LoVo (cell line): ENCODE measurements at regions not wholly inside any gene's neighbourhood (a gene's known extent, or its start where the extent isn't known, plus 50 kb on each side); places are given as distances from the start of the nearest gene placed in this dataset.

ENCODE experiments used
- DNase-seq: peaks from one replicate; pipeline ENCODE4 v3.0.0-alpha.2; 2016; ENCODE audit warnings: low spot score

DNA sequence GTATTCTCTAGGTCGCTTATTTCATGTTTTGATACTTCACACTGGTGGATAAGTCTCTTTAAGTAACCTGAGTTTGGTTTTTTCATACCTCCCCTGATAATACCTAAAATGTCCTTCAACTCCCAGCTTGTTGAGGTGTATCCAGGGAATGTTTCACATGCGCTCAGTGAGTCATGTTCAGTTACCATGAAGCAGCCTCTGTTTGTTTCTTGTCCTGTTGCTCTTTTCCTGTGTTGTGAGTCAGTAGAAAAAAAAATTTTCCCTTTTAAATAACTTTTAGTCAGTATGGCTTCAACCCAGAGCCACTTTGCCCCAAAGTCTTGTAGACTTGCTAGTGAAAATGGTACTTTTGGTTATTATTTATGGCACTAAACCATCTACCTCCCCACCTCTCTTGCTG lies 278.4 kb upstream of the ZPLD1 start:
- DNase-seq, result no peak

DNA sequence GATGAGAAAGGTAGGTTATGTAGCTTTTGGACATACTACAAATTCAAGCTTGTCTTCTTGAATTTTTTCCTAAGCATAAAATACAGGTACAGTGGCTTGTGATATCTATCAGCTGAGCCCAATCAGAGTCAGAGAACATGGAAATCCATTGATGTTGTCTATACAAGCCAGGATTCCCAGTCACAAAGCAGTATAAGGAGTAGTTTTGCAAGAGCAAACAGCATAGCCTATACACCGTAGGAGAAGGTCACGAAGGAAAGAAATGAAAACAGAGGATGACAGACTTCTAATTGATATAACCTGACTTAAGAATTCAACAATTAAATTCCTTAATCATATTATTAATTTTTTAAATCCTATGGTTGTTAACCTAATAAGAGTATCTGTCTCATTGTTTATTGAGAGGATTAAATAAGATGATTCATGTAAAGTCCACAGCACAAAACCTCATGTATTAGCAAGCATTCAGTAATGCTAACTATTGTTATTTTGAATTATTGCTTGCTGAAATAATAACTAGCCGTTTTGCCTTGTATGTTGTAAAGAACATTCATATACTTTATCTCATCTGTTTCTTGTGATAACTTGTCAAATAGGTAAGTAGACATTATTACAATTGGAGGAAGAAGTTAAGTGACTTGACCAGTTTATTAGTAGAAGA lies 276.6 kb upstream of the ZPLD1 start:
- DNase-seq, result no peak

DNA sequence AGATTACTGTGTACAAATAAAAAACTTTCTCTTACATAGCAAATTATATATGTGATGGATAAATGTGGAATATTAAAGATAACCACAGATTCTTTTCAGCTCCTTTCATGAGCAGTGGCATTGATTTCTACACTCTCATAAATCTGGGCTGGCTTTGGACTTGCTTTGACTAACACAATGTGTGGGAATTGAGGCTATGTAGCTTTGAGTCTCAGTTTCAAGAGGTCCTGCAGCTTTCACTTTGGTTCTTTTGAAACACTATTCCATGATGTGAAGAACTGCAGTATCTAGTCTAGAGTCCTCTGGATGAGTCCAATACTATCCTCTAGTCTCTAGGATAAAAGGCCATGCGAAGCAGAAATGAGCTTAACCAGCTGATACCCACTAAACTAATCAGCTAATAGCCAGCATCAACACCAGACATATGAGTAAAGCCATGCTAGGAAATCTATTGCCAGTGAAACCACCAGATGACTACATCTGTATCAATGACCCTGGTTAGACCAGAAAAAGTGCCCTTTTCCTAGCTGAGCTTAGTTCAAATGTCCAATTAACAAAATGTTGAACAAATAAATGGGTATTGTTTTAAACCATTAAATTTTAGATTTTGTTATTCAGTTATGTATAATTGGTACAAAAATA lies 274.9 kb upstream of the ZPLD1 start:
- DNase-seq, result no peak

DNA sequence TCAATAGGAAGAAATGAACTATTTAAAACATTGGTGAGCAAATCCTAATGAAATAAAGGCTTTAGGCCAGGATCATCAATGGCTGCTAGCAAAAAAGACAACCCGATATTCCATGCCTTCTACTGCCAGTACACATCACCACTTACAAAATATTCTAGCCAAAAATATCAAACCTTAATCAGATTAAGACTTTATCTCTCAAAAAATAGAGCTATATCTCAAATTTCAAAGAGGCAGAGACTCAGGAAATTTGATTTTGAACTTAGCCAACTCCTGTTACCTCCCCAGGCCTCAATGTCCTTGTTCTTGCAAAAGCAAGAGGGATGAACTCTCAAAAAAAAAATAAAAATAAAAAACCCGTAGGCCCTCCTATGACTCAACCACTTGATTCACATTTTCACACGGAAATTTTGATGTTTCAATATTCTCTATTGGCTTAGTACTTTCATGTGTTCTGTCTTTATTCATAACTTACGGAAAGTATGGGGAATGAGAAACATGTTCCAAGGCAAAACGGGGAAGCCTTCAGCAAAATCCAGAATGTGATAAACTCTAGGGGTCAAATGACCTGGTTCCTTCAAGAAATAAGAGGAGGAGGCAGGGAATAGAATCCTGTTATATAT lies 273.3 kb upstream of the ZPLD1 start:
- no peak for DNase-seq

DNA sequence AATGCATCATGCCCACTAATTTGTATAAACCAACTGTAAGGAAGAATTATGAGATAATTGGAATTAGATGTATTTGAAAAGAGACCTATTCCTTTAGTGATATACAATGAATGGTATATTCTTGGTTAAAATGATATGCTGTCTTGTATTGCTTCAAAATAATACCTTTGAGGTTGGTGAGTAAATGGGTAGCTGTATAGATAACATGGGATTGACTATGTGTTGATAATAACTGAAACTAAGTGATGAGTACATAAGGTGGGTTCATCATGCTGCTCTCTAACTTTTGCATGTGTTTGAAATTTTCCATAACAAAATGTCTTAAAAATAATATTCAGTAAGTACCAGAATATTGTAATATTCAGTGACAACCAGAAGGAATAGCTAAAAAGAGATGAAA lies 272.6 kb upstream of the ZPLD1 start:
- no peak for DNase-seq

DNA sequence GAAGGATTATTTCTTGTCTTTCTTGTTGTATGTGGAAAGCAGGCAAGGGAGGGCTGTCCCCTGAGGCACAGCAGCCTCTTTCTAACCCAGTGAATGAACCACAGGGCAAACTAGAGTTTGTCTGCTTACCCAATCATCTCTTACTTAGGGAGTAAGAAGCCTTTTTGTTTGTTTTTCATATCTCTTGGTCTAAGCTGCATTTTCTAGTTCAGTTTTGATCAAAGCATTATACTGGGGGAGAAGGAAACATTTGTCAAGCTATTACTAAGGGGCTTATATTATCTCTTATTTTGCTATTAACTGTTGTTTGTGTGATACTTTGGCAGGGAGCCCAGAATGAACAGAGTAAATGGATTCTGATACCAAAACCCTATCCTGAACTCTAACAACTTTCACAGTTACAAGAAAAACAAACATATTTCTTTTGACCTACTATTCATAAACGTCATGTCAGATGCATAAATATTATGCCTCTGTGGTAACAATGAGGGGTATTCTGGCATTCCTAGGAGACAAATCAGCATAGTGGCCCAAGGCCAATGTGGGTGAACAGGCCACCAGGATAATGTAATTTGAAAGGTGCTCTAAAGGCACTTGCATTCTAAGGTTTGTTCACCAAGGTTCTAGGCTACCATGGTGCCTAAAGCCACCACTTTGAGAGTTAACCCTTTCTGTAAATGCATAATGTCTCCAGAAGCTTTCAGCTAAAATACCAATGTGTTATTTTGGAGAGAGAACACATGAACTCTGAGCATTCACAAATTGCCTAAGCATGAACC lies 271.6 kb upstream of the ZPLD1 start:
- peak; percentile 56 for DNase-seq

DNA sequence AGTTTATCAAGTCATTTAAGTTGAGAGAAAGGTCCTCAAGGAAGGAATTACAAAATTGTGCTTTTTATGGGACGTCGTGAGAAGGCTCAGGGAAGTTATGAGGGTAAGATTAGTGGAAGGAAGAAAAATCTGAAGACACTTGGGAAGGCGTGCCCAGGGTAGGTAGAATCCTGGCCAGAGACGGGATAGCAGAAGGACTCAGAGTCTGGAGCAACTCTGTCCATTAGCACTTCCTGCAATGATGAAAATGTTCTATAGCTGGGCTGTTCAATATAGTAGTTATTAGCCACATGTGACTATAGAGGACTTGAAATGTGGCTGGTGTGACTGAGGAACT lies 271.0 kb upstream of the ZPLD1 start:
- DNase-seq, result no peak

DNA sequence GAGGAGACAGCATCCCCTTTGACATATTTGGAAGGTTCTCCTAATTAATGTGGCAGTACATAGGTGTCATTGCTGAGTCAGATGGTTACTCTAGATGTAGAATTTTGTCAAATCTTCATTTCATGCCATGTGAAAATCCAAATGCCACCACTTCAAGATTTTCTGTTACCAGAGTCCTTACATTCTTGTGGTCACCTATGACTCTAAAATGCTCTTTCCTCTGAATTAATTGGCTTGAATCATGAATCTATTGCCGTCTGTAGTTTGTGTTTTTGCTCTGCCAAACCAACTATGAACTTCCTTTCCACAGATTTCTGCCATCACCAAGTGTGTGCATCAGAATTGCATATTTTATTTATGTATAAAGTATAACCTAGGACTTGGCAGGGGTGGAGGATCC lies 269.4 kb upstream of the ZPLD1 start:
- DNase-seq, result no peak

DNA sequence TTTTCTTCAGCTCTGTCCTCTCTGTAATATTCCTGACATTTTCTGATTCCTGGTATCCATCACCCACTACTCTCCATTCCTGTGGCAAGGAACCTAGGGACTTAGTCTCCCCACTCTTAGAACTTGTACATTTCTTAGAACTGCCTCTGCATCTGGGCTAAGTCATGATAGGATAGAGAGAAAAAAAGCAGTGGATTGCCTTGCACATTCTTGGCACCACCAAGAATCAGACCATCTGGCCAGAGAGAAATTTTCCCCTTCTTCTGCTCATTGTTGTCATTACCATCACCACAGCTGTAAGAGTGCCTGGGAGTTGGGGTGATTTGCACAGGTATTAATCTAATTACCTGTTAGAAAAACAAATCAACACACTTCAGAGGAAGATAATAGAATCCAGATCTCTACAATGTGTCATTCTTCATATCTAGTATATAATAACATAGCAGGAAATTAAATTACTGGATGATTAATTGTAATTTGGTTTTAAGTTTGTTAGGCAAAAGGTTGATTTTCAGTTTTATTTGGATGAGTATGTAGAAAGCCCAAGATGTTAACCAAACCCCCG lies 264.8 kb upstream of the ZPLD1 start:
- DNase-seq, result no peak

DNA sequence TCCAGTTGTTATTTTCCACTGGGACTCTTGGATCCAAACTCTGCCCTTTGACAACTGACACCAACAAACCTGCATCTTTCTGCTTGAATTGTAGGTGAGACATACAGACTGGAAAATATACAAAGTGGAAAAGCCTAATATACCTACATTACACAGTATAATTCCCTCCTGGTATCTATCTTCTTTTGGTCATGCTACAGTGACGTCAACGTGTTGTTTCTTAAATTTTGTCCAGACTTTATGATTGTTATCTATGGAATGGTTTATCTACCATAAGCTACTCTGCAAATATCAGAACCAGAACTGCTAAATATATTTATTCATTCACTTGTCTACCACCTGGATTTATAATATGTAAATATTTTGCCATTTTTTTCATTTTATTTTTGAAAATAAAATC lies 264.3 kb upstream of the ZPLD1 start:
- DNase-seq, result no peak

DNA sequence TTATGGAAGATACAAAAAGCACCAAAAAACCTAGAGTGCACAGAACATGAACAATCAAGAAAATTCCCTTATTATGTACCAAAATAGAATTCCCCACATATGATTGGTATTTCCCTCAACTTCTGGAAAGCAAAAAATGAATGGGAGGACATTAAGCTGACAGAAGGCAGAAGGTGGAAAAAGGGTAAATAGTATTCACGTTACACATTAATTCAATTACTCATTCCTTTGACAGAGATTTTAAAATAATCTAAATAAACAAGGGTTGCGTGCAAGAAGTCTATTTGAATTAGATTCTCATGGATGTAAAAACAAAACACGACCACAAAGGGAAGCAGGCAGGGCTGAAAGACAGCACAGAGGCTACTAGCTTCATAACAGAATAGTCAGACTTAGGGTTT lies 260.5 kb upstream of the ZPLD1 start:
- peak; percentile 42 for DNase-seq

DNA sequence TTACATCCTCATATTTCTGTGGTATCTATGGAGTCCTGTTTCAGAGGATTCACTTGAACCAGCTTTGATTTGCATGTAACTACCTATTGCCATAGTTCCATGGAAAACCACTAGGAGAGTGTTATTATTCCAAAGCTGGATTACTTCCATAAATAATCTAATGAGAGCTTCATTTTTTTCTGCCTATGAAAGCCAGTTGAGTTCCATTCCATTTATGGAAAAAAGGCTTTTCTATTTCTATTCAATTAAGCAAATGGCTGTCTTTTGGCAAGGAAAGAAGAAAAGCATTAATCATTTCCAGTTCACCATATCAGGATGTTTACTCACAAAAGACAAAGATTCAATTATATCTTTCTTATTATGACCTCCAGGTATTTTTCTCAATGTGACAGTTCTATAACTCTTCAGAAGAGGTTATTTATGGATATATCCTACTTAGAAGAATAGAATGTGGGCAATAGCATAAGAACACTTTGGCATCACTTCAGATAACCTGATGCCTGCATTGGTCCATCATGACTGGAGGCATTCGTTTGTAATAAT lies 259.9 kb upstream of the ZPLD1 start:
- DNase-seq, result peak; percentile 14

DNA sequence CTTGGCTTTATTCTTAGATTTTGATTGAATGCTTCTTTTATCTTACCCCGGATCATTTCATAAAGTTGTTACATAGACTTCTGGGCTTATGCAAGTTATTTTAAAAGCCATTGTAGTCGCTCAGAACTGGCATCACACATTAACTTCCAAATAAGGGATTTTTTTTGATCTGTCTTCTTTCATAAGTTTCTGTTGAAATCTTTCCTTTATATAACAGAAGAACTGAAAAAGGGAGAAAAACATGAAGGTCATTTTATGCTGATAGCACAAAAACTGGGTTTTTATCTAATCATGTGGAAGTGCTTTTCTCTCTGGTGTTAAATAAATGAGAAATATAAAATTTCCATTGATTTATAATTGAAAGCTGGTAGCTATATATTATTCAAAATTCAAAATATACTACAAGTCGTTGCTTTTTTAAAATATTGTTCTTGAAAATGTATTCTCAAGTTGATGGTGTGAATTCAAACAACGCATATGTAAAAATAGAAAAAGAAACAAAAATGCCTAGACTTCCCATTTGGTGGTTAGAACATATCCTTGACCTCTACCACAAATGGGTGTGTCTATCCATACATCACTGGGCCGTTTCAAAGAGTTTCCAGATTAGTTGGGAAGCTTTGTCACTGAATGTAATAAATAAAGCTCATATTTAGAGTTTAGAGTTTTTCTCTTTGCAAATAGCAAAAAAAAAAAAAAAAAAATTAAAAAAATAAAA lies 258.3 kb upstream of the ZPLD1 start:
- DNase-seq, result no peak

DNA sequence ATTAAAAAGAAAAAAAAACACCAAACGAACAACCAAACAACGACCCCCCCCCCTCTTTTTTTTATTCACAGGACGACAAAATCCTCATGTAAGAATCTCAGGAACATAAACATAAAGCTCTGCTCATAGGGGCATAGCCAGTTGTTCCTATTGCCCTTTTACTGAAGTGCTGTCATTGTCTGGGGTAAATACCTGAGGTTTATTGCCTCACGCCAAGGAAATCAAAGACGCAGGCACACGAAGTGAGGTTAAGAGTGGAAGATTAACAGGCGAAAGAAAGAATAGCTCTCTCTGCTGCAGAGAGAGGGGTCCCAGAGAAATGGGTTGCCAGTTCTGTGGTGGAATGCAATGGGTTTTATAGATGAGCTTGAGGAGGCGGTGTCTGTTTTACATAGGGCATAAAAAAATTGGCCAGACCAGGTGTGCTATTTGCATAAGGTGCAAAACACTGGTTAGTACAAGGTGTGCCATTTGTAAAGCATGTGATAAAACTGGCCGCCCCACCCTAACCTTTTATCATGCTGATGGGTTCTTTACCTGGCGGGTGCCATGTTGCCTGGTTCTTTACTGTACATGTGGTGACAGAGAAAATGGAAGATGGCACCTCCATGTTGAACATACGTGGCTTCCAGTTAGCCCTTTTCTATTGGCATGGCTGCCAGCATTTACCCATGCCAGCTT lies 257.6 kb upstream of the ZPLD1 start:
- no peak for DNase-seq

DNA sequence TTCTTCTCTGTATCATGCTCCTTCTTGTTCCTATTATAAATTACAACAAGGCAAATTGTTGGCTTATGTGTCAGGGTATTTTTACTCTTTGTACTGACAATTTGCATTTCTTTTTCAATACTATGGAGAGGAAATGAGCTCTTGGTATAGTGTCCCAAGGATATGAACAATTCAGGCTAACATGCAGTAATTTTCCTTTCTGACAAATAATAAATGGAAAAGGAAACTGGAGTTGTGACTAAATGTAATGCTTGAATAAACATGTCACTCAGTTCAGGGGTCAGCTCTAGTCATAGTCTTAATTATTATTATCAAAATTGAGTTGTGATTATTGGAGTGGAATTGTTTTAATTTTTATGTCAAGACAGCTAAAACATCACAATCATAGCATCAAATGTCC lies 256.0 kb upstream of the ZPLD1 start:
- no peak for DNase-seq

DNA sequence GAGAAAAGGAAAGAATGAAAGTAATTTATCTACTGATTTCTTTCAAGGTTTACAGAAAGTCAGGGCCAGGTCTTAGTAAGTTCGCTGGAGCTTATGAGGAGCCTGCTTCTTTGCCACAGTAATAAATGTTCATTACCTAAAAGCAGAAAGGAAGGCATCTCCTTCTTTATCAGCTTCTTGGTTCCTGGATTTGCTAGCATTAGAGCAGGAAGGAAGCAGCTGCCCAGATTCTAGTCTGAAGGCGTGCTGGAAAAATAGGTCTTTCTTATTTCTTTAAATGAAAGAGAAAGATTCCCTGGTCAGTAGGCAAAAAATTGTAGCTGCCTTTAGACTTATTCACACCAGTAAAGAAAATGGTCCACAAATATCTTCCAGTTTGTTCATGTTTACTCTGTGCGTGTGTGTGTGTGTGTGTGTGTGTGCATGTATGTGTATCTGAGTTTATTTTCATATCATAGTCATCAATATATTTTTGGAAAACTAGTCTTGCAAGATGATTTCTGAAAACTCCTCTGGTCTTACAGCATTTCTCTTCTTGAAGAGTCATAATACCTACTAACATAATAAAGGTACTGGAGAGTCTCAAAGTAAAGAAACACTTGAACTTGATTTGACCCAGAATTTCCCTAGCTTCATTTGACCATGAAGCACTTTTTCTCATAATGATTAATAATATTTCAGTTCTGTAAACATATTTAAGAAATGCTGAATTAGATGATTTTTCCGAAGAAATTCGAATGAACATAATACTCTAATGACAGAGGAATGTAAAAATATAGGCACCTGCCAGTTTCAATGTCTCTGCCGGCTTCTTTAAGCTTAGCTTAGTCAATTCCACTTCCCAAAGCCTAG lies 255.3 kb upstream of the ZPLD1 start:
- no peak for DNase-seq

DNA sequence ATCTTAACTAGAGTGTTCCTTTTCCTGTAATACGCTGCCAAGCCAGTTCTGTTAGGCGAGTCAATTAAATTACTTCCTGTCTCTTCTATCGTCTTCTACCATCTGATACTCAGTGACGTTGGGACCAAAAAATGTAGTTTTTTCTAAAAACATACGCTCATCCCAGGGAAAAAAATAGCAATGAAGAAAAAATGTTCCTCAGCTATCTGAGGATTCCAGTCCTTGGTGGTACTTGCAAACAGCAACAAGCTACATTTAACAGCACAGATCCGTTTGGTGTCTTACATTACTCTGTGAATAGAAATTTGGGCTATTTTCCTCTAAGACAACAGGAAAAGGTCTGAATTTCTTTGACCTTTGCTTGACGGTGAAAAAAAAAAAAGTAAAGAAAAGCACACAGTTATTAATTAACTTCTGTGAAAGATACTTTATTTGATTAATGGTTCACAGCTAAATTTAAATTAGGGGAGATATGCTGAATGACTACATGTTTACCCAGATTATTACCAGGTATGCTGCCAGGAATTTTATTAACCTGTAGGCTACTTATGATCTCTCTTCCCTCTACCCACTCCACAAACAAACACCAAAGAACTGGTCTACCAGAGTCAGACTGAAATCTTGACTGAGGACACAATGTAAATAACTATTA lies 254.4 kb upstream of the ZPLD1 start:
- peak; percentile 54 for DNase-seq

DNA sequence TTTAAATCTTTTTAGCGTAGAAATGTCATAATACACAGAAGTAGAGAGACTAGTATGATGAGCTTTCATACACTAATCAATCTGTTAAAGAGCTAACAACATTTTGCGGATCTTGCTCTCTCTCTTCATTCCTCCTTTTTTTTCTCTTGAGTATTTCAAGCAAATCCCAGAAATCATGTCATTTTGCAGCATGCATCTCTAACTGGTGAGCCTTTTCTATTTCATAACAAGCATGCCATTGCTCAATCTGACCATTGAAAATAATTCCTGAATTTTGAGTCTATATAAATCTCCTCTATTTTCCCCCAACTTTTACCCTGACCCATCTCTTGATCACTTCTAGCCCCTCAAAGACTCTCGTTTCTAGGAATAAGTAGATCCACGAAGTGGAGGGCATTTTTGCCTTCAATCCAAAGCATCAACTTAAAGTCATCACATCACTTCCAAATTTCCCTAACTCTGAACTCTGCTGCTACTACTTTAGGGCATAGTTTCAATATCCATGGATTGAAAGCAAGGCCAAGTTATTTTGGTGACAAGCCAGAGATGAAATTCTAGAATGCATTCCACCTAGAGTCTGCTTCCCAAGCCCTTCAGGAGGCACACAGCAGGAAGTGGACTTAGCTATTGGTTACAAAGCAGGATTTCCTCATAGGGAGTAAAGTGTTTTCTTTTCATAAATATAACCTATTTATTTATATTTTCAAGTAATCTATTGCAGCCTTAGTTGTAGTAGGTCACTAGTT lies 253.5 kb upstream of the ZPLD1 start:
- DNase-seq, result no peak

DNA sequence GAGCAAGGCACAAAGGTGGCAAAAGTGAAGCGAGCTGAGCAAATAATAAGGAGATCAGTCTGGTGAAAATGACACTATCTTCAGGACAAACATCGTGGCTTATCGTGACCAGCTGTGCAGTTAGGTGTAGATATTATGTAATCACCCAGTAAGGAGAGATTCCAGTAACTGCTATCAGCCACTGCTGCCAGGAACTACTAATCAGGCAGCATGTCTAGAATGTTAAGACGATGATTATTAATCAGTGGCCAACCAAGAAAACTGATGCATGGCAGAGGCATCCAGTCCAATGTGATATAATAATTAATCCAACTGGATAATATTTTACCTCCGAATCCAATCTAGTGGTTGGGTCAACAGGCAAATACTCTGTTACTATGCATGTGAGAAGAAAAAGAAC lies 252.7 kb upstream of the ZPLD1 start:
- DNase-seq, result no peak
